Left cardiac atrium (tissue), 4 donors: ENCODE measurements at regions not wholly inside any gene's neighbourhood (a gene's known extent, or its start where the extent isn't known, plus 50 kb on each side); places are given as distances from the start of the nearest gene placed in this dataset.

Source experiments
- ATAC-seq, 2 donors: fragments of 200-7000 bp; cut with Tn5 transposase; one replicate each; pipeline ENCODE4 v1.9.1; 2020; ENCODE audit warnings: mild to moderate bottlenecking in 2 of 2, moderate library complexity in 2 of 2
- DNase-seq: peaks from one replicate; pipeline ENCODE4 v3.0.0-alpha.2; 2020
- intact Hi-C, 2 donors: fragments of 100-400 bp; cut with DNase I; formaldehyde crosslinking; loops; one replicate each; pipeline versions ENCODE4 v1.14.1 to v1.15.1; 2022 to 2023
- donor health status: DM: no; HTN: yes; CAD: no.
- donor health status: DM: no; HTN: yes; CAD: no; lungs with severe emphysema.
- donor health status: DM: yes; HTN: yes; CAD: no.
- donor health status: Dilated cardiomyopathy.

- DNase-seq (no peak), ATAC-seq (no peak)
- intact Hi-C loops: no loop called here
Measured at GRCh38 chrY:16959071-16959470, 920.9 kb downstream of the CDY2B start.

- intact Hi-C loops: no loop called here
- DNase-seq (no peak), ATAC-seq (no peak)
Measured at GRCh38 chrY:16947221-16947620, 932.8 kb downstream of the CDY2B start.
